Upper lobe of right lung (tissue), 1 donor: ENCODE measurements at regions not wholly inside any gene's neighbourhood (a gene's known extent, or its start where the extent isn't known, plus 50 kb on each side); places are given as distances from the start of the nearest gene placed in this dataset.
"Not testable (repeated sequence)": the region's sequence is repeated elsewhere in the genome, so short reads cannot be mapped to it uniquely, and the experiment has no call there.

Source experiments
- ATAC-seq: fragments of 200-7000 bp; cut with Tn5 transposase; one replicate; pipeline ENCODE4 v1.9.1; 2020; ENCODE audit warnings: mild to moderate bottlenecking, moderate library complexity
- DNase-seq: peaks from one replicate; pipeline ENCODE4 v3.0.0-alpha.2; 2020
- H3K27ac ChIP-seq: fragments of 200-600 bp; one replicate; pipeline ENCODE4 v1.8.0; 2022
- H3K27me3 ChIP-seq: fragments of 200-600 bp; one replicate; pipeline ENCODE4 v1.8.0; 2022; ENCODE audit warnings: mild to moderate bottlenecking
- H3K36me3 ChIP-seq: fragments of 200-600 bp; one replicate; pipeline ENCODE4 v1.8.0; 2022
- H3K4me1 ChIP-seq: fragments of 200-600 bp; one replicate; pipeline ENCODE4 v1.8.0; 2022
- H3K4me3 ChIP-seq: fragments of 200-600 bp; one replicate; pipeline ENCODE4 v1.8.0; 2022; ENCODE audit warnings: mild to moderate bottlenecking
- H3K9me3 ChIP-seq: fragments of 200-600 bp; one replicate; pipeline ENCODE4 v1.8.0; 2022
- intact Hi-C: fragments of 100-400 bp; cut with DNase I; formaldehyde crosslinking; loops from one replicate; pipeline ENCODE4 v1.11.0; 2022
- TF ChIP-seq, protein P1 (sequence below): fragments of 200-600 bp; IDR thresholded peaks from one replicate; pipeline ENCODE4 v1.8.0; 2022; ENCODE audit warnings: antibody characterized with exemption
- donor health status: DM: no; HTN: yes; CAD: no; lungs with severe emphysema.

DNA sequence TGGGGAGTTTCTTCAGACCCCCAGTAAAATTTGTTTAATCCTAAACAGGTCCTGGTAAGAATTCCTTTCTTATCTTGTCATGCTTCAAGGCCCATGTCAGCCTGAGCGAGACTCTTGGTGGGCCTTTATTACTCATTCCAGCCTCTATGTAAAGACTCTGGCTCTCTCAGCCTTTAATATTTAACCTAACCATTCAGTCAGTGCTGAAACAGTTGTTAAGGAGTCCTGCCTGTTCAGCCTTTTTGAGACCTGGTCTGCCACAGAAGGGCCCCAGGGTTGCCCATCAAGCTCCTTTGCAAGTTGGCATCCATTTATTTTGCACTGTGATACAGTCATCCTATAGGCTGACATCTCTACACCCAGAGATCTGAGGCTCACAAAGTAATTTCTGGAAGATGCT, 107.7 kb upstream of the VANGL1 start:
- H3K27ac ChIP-seq: no peak overlapping the region
- no peaks in the 10 kb centered on the region for H3K4me1 ChIP-seq
- ATAC-seq: no peak
- intact Hi-C loops: no loop called here
- DNase-seq: no peak
- TF ChIP-seq, protein P1, sequence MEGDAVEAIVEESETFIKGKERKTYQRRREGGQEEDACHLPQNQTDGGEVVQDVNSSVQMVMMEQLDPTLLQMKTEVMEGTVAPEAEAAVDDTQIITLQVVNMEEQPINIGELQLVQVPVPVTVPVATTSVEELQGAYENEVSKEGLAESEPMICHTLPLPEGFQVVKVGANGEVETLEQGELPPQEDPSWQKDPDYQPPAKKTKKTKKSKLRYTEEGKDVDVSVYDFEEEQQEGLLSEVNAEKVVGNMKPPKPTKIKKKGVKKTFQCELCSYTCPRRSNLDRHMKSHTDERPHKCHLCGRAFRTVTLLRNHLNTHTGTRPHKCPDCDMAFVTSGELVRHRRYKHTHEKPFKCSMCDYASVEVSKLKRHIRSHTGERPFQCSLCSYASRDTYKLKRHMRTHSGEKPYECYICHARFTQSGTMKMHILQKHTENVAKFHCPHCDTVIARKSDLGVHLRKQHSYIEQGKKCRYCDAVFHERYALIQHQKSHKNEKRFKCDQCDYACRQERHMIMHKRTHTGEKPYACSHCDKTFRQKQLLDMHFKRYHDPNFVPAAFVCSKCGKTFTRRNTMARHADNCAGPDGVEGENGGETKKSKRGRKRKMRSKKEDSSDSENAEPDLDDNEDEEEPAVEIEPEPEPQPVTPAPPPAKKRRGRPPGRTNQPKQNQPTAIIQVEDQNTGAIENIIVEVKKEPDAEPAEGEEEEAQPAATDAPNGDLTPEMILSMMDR: no peak
- H3K36me3 ChIP-seq: no peaks in the 10 kb centered on the region
- H3K27me3 ChIP-seq: no peaks in the 10 kb centered on the region
- no peak overlapping the region for H3K4me3 ChIP-seq
- H3K9me3 ChIP-seq: no peaks in the 10 kb centered on the region

DNA sequence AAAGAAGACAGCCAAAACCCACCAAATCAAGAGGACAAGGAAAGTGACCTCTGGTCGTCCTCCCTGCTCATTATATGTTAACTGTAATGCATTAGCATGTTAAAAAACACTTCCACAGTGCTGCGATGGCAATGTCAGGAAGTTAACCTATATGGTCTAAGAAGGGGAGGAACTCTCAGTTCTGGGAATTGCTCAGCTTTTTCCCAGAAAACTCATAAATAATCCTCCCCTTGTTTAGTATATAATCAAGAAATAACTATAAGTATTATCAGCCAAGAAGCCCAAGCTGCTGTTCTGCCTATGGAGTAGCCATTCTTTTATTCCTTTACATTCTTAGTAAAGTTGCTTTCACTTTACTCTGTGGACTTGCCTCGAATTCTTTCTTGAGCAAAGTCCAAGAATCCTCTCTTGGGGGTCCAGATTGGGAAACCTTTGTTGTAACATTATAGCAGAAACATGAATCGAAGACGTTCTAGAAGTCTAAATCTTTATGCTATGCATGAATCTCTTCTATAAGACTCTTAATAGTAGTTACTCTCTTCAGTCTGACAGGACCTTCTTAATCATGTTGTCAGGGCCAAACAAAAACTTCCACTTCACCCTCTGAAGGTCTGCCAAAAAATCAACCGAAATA, 110.0 kb upstream of the VANGL1 start:
- ATAC-seq: no peak

DNA sequence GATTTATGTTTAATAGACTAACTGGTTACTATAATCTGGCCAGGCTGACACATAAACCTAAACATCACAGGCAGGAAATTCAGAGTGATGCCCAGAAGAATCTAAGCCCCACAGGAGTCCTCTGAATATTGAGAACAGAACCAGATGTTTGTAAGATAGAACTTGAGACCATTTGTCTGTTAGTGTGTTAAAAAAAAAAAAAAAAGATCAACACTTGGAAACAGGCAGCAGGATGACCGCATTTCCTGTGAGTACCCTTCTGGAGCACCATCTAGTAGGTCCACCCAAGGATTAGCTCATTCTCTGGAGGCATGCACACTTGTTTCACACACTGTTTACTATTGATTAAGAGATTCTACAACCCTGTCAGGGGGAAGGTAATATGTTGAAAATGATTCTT, 111.4 kb upstream of the VANGL1 start:
- no peaks in the 10 kb centered on the region for H3K9me3 ChIP-seq
- intact Hi-C loops: no loop called here
- no peak overlapping the region for H3K27ac ChIP-seq
- ATAC-seq (peak; percentile 38), DNase-seq (no peak)
- H3K27me3 ChIP-seq: no peaks in the 10 kb centered on the region
- TF ChIP-seq, protein P1: no peak
- H3K36me3 ChIP-seq: no peaks in the 10 kb centered on the region
- no peaks in the 10 kb centered on the region for H3K4me1 ChIP-seq
- no peak overlapping the region for H3K4me3 ChIP-seq

More for the DNA sequence above, 110.0 kb upstream of the VANGL1 start:
- no peak overlapping the region for H3K4me3 ChIP-seq
- H3K9me3 ChIP-seq: no peaks in the 10 kb centered on the region
- DNase-seq: no peak
- no peaks in the 10 kb centered on the region for H3K27me3 ChIP-seq
- no peak overlapping the region for H3K27ac ChIP-seq
- H3K36me3 ChIP-seq: no peaks in the 10 kb centered on the region
- intact Hi-C loops: no loop called here
- H3K4me1 ChIP-seq: no peaks in the 10 kb centered on the region
- TF ChIP-seq, protein P1: no peak

DNA sequence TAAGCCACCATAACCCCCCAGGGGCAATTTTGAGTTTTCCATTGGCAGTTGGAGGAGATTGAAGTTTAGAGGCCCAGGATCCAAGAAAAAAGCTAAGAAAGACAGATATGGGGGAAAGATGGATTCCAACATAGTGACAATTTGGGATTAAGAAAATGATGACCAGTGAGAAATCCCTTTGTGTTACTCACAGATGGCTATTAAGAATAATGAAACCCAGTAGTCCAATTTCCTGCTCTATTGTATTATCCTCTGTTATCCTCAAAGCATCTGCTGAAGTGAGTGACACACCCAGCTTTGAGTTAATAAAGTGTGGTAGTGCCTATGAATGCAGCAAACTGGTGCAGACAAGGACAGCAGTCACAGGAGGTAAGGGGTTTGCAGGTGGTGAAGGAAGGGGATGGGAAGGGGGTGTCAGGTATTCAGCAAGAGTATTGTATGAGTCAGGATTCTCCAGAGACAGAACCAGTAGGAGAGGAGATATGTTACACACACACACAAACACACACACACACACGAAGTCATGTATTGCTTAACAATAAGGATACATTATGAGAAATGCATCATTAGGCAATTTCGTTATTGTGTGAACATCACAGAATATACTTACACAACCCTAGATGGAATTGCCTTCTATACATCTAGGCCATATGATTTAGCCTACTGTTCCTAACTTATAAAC, 112.4 kb upstream of the VANGL1 start:
- TF ChIP-seq, protein P1: no peak
- ATAC-seq (no peak), DNase-seq (no peak)
- no peak overlapping the region for H3K27ac ChIP-seq
- intact Hi-C loops: no loop called here
- H3K4me1 ChIP-seq: no peaks in the 10 kb centered on the region
- H3K9me3 ChIP-seq: no peaks in the 10 kb centered on the region
- H3K36me3 ChIP-seq: no peaks in the 10 kb centered on the region
- no peak overlapping the region for H3K4me3 ChIP-seq
- H3K27me3 ChIP-seq: no peaks in the 10 kb centered on the region

DNA sequence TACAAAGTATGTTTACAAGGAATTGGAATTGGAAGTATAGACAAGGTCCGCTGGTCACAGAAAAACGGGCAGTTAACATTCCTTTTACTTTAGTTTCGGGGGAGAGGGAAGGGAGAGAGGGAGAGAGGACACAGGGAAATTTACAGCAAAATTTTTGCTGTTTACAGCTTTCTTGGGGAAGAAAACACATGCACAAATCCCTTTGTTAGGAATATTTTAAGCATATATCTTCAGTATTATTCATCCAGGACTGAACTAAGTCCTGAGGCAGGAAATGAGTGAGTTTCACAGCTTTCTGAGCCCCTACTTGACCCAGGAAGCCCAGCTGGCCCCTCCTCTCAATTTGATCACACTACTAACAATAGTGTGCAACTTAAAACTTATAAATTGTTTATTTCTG, 113.4 kb upstream of the VANGL1 start:
- H3K36me3 ChIP-seq, ATAC-seq, H3K4me1 ChIP-seq, H3K4me3 ChIP-seq, DNase-seq, H3K9me3 ChIP-seq, H3K27ac ChIP-seq, H3K27me3 ChIP-seq, intact Hi-C loops: not testable (repeated sequence)

DNA sequence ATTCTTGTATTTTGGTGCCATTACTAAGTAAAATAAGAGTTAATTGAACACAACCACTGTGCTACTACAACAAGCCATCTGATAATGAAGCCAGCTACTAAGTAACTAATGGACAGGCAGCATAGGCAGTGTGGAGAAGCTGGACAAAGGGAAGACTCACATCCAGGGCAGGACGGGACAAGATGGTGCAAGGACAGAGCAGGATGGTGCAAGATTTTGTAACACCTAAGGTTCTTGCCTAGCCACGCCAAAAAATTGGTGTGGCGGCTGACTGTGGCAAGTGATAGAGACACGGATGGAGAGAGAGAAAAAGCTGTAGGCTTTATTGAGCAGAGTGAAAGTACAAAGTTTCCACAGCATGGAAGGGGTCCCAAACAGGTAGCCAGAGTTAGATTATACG, 114.0 kb upstream of the VANGL1 start:
- H3K27me3 ChIP-seq: no peaks in the 10 kb centered on the region
- DNase-seq (no peak), ATAC-seq (no peak)
- H3K36me3 ChIP-seq: no peaks in the 10 kb centered on the region
- H3K4me1 ChIP-seq: no peaks in the 10 kb centered on the region
- H3K27ac ChIP-seq: no peak overlapping the region
- no peak overlapping the region for H3K4me3 ChIP-seq
- intact Hi-C loops: no loop called here
- TF ChIP-seq, protein P1: no peak
- H3K9me3 ChIP-seq: no peaks in the 10 kb centered on the region
